Endodermal cell (in vitro differentiated cells): ENCODE measurements at regions not wholly inside any gene's neighbourhood (a gene's known extent, or its start where the extent isn't known, plus 50 kb on each side); places are given as distances from the start of the nearest gene placed in this dataset.
"Not testable (repeated sequence)": the region's sequence is repeated elsewhere in the genome, so short reads cannot be mapped to it uniquely, and the experiment has no call there.

Experiments used
- DNase-seq: peaks from one replicate; pipeline ENCODE4 v3.0.0-alpha.2; 2017
- H3K27ac ChIP-seq: 2 replicates; pipeline ENCODE4 v1.5.1; 2013; ENCODE audit warnings: mild to moderate bottlenecking, low read depth, low read length, moderate library complexity
- H3K27me3 ChIP-seq: 2 replicates; pipeline ENCODE4 v1.6.1; 2013; ENCODE audit warnings: mild to moderate bottlenecking, low read length, moderate library complexity; ENCODE audit not compliant: insufficient read depth, control insufficient read depth, poor library complexity, severe bottlenecking
- H3K36me3 ChIP-seq: 2 replicates; pipeline ENCODE4 v1.7.0; 2013; ENCODE audit warnings: mild to moderate bottlenecking, low read length, moderate library complexity; ENCODE audit not compliant: control insufficient read depth, insufficient read depth
- H3K4me1 ChIP-seq: one replicate; pipeline ENCODE4 v1.7.0; 2013; ENCODE audit warnings: low read length; ENCODE audit not compliant: control insufficient read depth, insufficient read depth
- H3K4me3 ChIP-seq: 2 replicates; pipeline ENCODE4 v1.5.1; 2013; ENCODE audit warnings: mild to moderate bottlenecking, low read length, moderate library complexity
- H3K9ac ChIP-seq: 2 replicates; pipeline ENCODE4 v1.6.1; 2013; ENCODE audit warnings: mild to moderate bottlenecking, low read length, moderate library complexity; ENCODE audit not compliant: poor library complexity, severe bottlenecking; ENCODE audit errors: extremely low read depth
- H3K9me3 ChIP-seq: 2 replicates; pipeline ENCODE4 v1.6.1; 2013; ENCODE audit warnings: mild to moderate bottlenecking, low read length, moderate library complexity; ENCODE audit not compliant: control insufficient read depth
- H3K27ac Mint-ChIP-seq: 2 replicates; pipeline ENCODE4 v1.8.0; 2020; ENCODE audit warnings: mixed read lengths
- H3K27me3 Mint-ChIP-seq: 2 replicates; pipeline ENCODE4 v1.8.0; 2021; ENCODE audit warnings: mild to moderate bottlenecking, mixed read lengths; ENCODE audit not compliant: insufficient read depth
- H3K36me3 Mint-ChIP-seq: 2 replicates; pipeline ENCODE4 v1.8.0; 2020; ENCODE audit warnings: low read depth, mixed read lengths
- H3K4me1 Mint-ChIP-seq: 2 replicates; pipeline ENCODE4 v1.8.0; 2020; ENCODE audit warnings: mixed read lengths
- H3K4me3 Mint-ChIP-seq: 2 replicates; pipeline ENCODE4 v1.8.0; 2020; ENCODE audit warnings: mild to moderate bottlenecking, moderate library complexity, mixed read lengths
- H3K9me3 Mint-ChIP-seq: 2 replicates; pipeline ENCODE4 v1.8.0; 2020; ENCODE audit warnings: mild to moderate bottlenecking, mixed read lengths
- WGBS, 2 experiments: methylation state at CpG; one replicate each; pipeline versions ENCODE4 v1.1.5 to v1.1.7; 2013; ENCODE audit warnings: missing lambda C conversion rate in 2 of 2, mixed read lengths in 1 of 2; ENCODE audit not compliant: insufficient coverage in 1 of 2, insufficient read length in 1 of 2; 5-methylcytosine and 5-hydroxymethylcytosine counted together

- H3K27me3 ChIP-seq, H3K36me3 Mint-ChIP-seq, H3K36me3 ChIP-seq, H3K4me3 ChIP-seq, H3K4me1 ChIP-seq, H3K9me3 ChIP-seq, H3K9me3 Mint-ChIP-seq, H3K4me3 Mint-ChIP-seq, H3K27me3 Mint-ChIP-seq, H3K27ac Mint-ChIP-seq, H3K9ac ChIP-seq, DNase-seq, H3K27ac ChIP-seq, H3K4me1 Mint-ChIP-seq: not testable (repeated sequence)
- WGBS, 2 experiments = no CpG with 5 or more reads among the region's 6 CpGs
Measured at GRCh38 chr21:6123224-6123623, 4398.2 kb upstream of the TPTE start.

GRCh38 chr21:6125549-6126240, 4395.7 kb upstream of the TPTE start:
- H3K9ac ChIP-seq, H3K4me1 ChIP-seq, H3K9me3 ChIP-seq, H3K4me1 Mint-ChIP-seq, H3K27ac ChIP-seq, H3K9me3 Mint-ChIP-seq, H3K27ac Mint-ChIP-seq, H3K4me3 Mint-ChIP-seq, H3K4me3 ChIP-seq, H3K27me3 Mint-ChIP-seq, H3K27me3 ChIP-seq, H3K36me3 Mint-ChIP-seq, H3K36me3 ChIP-seq, DNase-seq: not testable (repeated sequence)
- WGBS, 2 experiments = 63% methylated on average over 5 of the region's 24 CpGs; no CpG with 5 or more reads in 1 of the 2 experiments

GRCh38 chr21:6126976-6127732, 4394.2 kb upstream of the TPTE start:
- WGBS, 2 experiments = 65 to 86% methylated on average over 4 to 11 of the region's 43 CpGs
- H3K9me3 ChIP-seq, H3K36me3 ChIP-seq, H3K4me1 Mint-ChIP-seq, H3K27me3 Mint-ChIP-seq, H3K36me3 Mint-ChIP-seq, DNase-seq, H3K27ac ChIP-seq, H3K4me3 Mint-ChIP-seq, H3K4me3 ChIP-seq, H3K9me3 Mint-ChIP-seq, H3K4me1 ChIP-seq, H3K27me3 ChIP-seq, H3K27ac Mint-ChIP-seq, H3K9ac ChIP-seq: not testable (repeated sequence)

- not testable (repeated sequence) for H3K4me1 Mint-ChIP-seq, H3K27ac ChIP-seq, H3K4me3 Mint-ChIP-seq, H3K9me3 ChIP-seq, DNase-seq, H3K27me3 Mint-ChIP-seq, H3K4me1 ChIP-seq, H3K27me3 ChIP-seq, H3K27ac Mint-ChIP-seq, H3K36me3 ChIP-seq, H3K9ac ChIP-seq, H3K4me3 ChIP-seq, H3K36me3 Mint-ChIP-seq, H3K9me3 Mint-ChIP-seq
- 100% methylated on average over 1 of the region's 13 CpGs; no CpG with 5 or more reads in 1 of the 2 experiments for WGBS, 2 experiments
Measured at GRCh38 chr21:6130734-6131133, 4390.6 kb upstream of the TPTE start.

GRCh38 chr21:6133373-6133772, 4388.0 kb upstream of the TPTE start:
- not testable (repeated sequence) for H3K27ac Mint-ChIP-seq, H3K9me3 Mint-ChIP-seq, H3K9ac ChIP-seq, H3K4me3 Mint-ChIP-seq, H3K27ac ChIP-seq, H3K4me1 Mint-ChIP-seq, H3K27me3 ChIP-seq, H3K9me3 ChIP-seq, H3K36me3 Mint-ChIP-seq, H3K4me1 ChIP-seq, H3K27me3 Mint-ChIP-seq, H3K36me3 ChIP-seq, H3K4me3 ChIP-seq, DNase-seq
- WGBS, 2 experiments = no CpG with 5 or more reads among the region's 11 CpGs

GRCh38 chr21:6133852-6134630, 4387.3 kb upstream of the TPTE start:
- not testable (repeated sequence) for H3K4me1 Mint-ChIP-seq, H3K27ac Mint-ChIP-seq, H3K9me3 ChIP-seq, H3K4me1 ChIP-seq, H3K27ac ChIP-seq, H3K27me3 Mint-ChIP-seq, H3K36me3 ChIP-seq, DNase-seq, H3K36me3 Mint-ChIP-seq, H3K9ac ChIP-seq, H3K9me3 Mint-ChIP-seq, H3K4me3 Mint-ChIP-seq, H3K27me3 ChIP-seq, H3K4me3 ChIP-seq
- WGBS, 2 experiments = 100% methylated on average over 1 of the region's 22 CpGs; no CpG with 5 or more reads in 1 of the 2 experiments
